AML-193 (cell line): ENCODE measurements at regions not wholly inside any gene's neighbourhood (a gene's known extent, or its start where the extent isn't known, plus 50 kb on each side); places are given as distances from the start of the nearest gene placed in this dataset.

ENCODE experiments used
- DNase-seq, 2 experiments: peaks; one replicate each; lab custom pipeline; 2025; lab: John Stamatoyannopoulos, UW

- no peak for DNase-seq
Observed at GRCh38 chr2:75808793-75809535, 98.2 kb upstream of the GCFC2 start.

- DNase-seq, result no peak
Observed at GRCh38 chr2:75807992-75808391, 97.3 kb upstream of the GCFC2 start.

GRCh38 chr2:75801234-75801982, 90.7 kb upstream of the GCFC2 start:
- DNase-seq, result no peak

GRCh38 chr2:75800456-75800855, 89.7 kb upstream of the GCFC2 start:
- DNase-seq, result no peak

- DNase-seq, result no peak
Observed at GRCh38 chr2:75799859-75800258, 89.1 kb upstream of the GCFC2 start.

GRCh38 chr2:75798569-75798968, 87.9 kb upstream of the GCFC2 start:
- no peak for DNase-seq

- no peak for DNase-seq
Observed at GRCh38 chr2:75792996-75793395, 82.3 kb upstream of the GCFC2 start.

GRCh38 chr2:75792146-75792545, 81.4 kb upstream of the GCFC2 start:
- no peak for DNase-seq

GRCh38 chr2:75790814-75791467, 80.2 kb upstream of the GCFC2 start:
- no peak for DNase-seq

GRCh38 chr2:75790121-75790813, 79.6 kb upstream of the GCFC2 start:
- no peak for DNase-seq

GRCh38 chr2:75788902-75789301, 78.2 kb upstream of the GCFC2 start:
- DNase-seq, result no peak

- no peak for DNase-seq
Observed at GRCh38 chr2:75788154-75788553, 77.4 kb upstream of the GCFC2 start.

- peak; percentile 26 to 35 for DNase-seq
Observed at GRCh38 chr2:75787532-75788132, 76.9 kb upstream of the GCFC2 start.

GRCh38 chr2:75775311-75775823, 64.7 kb upstream of the GCFC2 start:
- no peak for DNase-seq

GRCh38 chr2:75772908-75773630, 62.4 kb upstream of the GCFC2 start:
- DNase-seq, result no peak

- DNase-seq, result no peak
Observed at GRCh38 chr2:75765798-75766197, 55.1 kb upstream of the GCFC2 start.

- no peak for DNase-seq
Observed at GRCh38 chr2:75764611-75765010, 53.9 kb upstream of the GCFC2 start.
